RCC 7860 (cell line): ENCODE measurements at regions not wholly inside any gene's neighbourhood (a gene's known extent, or its start where the extent isn't known, plus 50 kb on each side); places are given as distances from the start of the nearest gene placed in this dataset.

Experiments
- DNase-seq: peaks from one replicate; pipeline ENCODE4 v3.0.0-alpha.2; 2015; ENCODE audit warnings: low spot score
- FAIRE-seq: peaks from 2 replicates; lab custom pipeline; 2012; peaks lifted over from hg19 to GRCh38; lab: Jason Lieb, UNC

- no peak for DNase-seq
- FAIRE-seq = no peak
Measured at GRCh38 chr21:35142036-35142815, 93.1 kb upstream of the RUNX1 start.

- FAIRE-seq (no peak), DNase-seq (no peak)
Measured at GRCh38 chr21:35139382-35139715, 90.2 kb upstream of the RUNX1 start.

DNA sequence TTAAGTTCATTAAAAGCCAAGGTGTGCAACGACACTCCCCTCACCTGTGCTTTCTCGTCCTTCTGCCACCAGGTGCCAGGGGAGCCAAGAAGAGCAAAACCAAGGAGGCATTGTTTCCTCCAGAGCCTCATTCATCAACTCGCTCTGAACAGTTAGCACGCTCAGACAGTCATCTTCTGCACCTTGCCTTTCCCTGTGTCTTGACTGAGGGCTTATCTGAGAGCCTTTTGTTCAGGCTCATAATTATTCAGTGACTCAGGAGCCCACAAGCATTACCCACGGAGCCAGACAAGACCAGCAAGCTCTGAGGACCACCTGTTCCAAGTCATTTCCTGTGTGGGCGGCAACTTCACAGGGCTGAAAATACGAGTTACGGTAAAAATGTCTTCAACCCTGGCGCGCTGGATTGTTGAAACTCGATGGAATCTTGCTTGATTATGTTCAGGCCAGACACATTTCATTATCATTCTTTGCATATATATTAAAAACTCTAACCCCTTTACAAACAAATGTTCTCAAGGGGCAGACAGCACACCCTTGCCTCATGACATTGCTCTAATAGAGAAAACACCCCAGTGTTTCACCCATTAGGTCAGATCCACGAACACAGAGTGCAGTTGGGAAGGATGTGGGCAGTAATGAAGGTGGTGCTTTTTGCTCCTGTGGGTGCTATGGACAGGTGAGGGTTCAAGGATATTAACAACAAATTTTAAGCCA lies 89.7 kb upstream of the RUNX1 start:
- DNase-seq (peak; percentile 74), FAIRE-seq (no peak)

GRCh38 chr21:35136586-35137219 lies 87.6 kb upstream of the RUNX1 start:
- DNase-seq (peak; percentile 60), FAIRE-seq (no peak)

GRCh38 chr21:35136106-35136505 lies 87.0 kb upstream of the RUNX1 start:
- DNase-seq = no peak
- FAIRE-seq = no peak

- FAIRE-seq (no peak), DNase-seq (no peak)
Measured at GRCh38 chr21:35135481-35135880, 86.4 kb upstream of the RUNX1 start.

GRCh38 chr21:35134309-35134708 lies 85.2 kb upstream of the RUNX1 start:
- DNase-seq (no peak), FAIRE-seq (no peak)

DNA sequence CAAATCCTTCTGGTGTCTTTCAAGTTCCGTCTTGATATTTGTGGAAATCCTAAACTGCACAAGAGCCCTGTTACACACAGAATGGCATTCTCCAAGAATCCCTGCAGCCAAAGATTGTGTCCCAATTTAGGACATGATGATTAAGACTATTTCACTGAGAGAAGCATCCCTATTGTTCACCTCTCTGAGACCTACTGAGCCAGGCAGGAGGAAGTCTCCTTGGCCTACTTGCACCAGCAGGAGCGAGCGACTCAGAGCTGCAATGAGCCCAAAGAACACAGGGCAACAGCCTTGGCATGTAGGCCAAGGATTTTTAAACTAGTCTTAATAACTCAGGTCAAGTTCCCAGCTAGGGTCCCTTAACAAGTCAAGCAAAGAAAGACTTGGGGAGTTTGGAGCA lies 79.4 kb upstream of the RUNX1 start:
- no peak for DNase-seq
- FAIRE-seq = no peak

DNA sequence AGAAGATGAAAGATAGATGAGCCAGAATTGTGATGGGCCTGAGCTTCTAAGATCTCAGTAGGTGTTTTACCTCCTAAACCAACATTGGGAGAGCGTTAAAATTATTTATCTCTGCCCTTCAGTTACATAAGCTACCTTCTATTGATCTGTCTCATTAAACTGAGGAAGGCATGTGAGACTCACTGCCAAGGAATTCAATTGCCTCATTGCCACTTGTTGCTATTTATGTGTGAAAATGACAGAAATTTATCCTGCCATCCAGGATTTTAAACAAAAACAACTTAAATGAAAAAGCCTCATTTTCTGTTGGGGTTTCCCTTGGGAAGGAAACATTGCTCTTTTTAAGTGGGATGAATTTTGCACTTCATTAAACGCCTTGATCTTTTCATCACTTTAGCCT lies 78.7 kb upstream of the RUNX1 start:
- DNase-seq = no peak
- FAIRE-seq = no peak

DNA sequence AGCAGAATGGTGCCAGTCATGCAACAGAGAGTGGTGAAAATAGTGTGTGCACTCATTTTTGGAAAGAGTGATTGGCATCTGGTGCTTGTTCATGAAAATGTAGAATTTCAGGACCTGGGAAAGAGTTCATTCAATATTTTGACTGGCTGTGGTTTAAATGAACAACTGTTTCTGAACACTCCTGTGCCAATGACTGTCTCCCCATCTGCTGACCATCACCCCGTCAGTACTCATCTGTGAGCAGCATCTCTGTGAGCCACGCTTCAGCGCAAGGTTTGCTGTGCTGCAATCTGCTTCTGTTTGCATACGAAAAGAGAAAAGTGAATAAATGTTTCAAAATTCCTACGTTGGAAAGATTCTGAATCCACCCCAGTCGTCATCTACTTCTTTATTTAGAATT lies 77.9 kb upstream of the RUNX1 start:
- FAIRE-seq = no peak
- no peak for DNase-seq

- FAIRE-seq (no peak), DNase-seq (no peak)
Measured at GRCh38 chr21:35120631-35121180, 71.6 kb upstream of the RUNX1 start.

GRCh38 chr21:35119501-35120047 lies 70.5 kb upstream of the RUNX1 start:
- DNase-seq (no peak), FAIRE-seq (no peak)

DNA sequence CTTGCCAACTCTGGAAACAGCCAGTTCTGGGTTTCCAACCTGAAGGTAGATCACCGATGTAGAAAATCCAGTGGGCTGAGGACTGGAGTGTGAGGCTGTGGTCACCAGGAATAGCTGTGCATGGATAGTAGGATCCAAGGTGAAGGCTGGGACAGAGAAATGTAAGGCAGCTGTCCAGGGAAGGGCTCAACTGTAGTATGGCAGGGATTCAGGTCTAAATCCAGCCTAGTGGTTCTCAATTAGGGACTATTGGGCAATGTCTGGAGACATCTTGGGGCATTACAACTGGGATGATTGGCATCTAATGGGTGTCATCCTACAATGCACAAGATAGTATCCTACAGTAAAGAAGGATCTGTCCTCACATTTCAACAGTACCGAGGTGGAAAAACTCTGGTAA lies 67.7 kb upstream of the RUNX1 start:
- DNase-seq (no peak), FAIRE-seq (no peak)

GRCh38 chr21:35113064-35113463 lies 64.0 kb upstream of the RUNX1 start:
- FAIRE-seq (no peak), DNase-seq (peak; percentile 5)

DNA sequence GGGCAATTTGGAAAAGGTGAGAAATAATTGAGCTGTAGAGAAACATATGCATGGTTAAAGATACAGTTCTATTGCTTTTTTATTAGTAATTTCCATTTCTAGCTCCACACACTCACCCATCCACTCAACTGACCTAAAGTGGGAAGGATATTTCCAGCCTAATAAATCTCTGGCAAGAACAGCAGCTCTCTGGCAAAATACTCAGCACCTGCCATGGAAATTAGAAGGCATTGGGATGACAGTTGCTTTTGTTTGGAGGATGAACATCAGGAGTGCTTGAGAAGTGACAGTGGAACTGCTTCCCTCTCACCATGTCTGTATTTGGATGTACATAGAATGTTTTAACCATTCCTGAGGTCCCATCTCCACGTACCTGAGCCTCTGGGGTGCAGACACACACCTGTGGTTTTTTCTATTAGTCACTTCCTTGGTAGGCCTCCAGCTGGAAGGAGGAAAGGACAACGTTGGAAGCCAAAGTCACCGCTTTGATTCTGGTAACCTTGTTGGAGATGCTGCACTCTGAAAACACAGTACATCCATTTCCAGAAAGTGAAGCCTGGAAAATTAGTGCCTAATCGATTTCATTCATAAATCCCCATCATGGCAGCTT lies 62.3 kb upstream of the RUNX1 start:
- FAIRE-seq = no peak
- no peak for DNase-seq

GRCh38 chr21:35108887-35109286 lies 59.8 kb upstream of the RUNX1 start:
- no peak for FAIRE-seq

DNA sequence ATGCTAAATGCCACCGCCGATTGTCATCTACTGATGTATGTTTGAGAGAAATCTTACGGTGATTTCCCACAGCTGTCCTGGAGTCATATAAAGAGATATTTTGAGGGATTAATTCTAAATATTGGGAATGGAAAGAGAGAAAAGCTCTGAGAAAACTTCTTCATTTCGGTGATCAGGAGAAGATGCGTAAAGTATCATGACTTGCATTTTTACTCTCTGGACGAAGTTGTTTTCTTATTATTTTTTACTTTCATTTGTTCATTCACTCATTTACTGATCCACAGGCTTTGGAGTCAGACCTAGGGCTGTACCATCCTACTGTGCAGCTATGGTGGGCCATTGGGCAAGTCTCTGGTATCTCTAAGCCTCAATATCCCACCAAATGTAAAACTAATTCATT lies 58.4 kb upstream of the RUNX1 start:
- DNase-seq (no peak), FAIRE-seq (no peak)

More at GRCh38 chr21:35108887-35109286, 59.8 kb upstream of the RUNX1 start:
- no peak for DNase-seq

DNA sequence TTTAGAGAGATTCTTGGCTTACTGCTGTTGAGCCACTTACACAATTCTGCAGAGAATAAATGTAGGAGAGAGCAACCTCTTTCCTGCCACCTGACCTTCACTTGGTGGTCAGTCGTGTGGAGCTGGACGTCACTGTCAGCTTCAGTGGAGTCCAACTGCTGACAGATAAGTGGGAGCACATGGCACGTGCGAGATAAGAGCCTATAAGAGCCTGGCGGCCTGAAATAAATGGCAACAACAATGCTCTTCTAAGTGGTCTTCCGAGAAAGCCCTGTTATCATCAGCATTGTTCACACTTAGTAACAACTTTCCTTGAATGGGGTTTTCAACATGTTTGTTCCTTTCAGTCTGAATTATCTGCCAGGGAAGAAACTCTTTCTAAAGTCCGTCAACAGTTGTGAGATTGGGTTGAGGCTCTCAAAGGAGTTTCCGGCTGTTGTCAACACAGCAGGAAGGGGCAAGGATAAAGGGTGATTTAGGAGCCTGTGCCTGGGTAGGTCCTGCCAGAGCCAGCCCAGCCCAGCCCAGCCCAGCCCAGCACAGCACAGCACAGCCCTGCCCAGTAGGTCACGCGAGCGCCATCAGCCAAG lies 57.2 kb upstream of the RUNX1 start:
- no peak for FAIRE-seq
- DNase-seq = no peak

DNA sequence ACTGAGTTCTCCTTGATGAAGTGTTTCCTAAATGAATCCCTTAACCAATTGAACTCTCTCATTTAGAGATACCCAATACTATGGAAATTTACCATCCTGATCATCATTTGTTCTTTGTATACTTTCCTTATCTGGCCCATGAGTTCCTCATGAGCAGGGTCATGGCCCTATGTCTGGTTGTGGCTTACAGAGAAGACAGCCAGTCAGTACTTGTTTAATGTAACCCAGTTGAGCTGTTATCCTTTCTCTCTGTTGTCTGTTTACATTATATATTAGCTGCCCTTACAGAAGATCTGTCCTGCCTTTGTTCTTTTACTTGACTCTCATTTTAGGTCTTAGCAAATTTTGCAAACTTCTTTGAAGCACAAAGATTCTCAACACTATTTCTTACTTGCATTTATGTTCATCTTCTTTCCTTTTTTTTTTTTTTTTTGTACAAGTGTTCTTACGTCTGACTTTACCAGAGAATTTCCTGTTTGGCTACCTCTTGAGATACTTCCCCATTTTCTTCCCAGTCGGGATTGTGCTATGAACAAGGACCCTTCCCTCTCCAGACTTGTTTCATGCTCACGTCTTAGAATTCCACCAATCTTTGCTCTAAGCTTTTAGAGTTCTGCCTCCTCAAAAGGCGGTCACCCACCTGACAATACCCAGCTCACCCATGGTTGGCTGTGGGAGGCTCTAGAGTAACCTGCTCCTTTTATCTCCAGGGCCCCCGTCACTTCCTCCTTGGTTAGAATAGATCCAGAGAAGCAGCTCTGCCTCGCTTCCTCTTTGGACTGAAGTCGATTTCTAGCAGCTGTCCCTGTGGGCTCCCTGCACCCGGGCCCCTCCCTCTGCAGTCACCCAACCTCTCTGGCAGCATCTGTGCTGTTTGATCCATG lies 53.6 kb upstream of the RUNX1 start:
- FAIRE-seq = no peak

DNA sequence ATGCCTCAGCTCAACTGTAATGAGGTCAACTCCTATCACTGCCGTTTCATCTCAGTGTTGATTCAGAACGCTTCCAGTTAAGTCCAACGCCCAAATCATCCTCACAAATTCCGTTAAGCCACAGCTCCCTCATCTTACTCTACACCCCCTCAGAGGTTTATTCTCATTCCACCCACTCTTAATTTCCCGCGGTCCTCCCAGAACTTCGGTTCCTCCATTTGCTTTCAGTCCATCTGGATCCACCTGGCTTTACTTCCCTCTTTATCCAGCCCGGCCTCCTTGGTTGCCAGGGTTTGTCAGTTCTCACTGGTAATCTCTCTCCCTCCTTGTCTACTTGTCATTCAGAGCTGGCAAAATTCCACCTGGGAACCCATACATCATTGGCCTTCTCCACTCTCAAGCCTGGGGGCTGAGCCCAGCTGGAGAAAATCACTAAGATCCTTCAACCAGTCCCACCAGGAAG lies 51.3 kb upstream of the RUNX1 start:
- FAIRE-seq (no peak), DNase-seq (no peak)

More for the DNA sequence above, 53.6 kb upstream of the RUNX1 start:
- no peak for DNase-seq
